Fibroblast of skin of right biceps (primary cell): ENCODE measurements at regions not wholly inside any gene's neighbourhood (a gene's known extent, or its start where the extent isn't known, plus 50 kb on each side); places are given as distances from the start of the nearest gene placed in this dataset.
"Not testable (repeated sequence)": the region's sequence is repeated elsewhere in the genome, so short reads cannot be mapped to it uniquely, and the experiment has no call there.

Experiments
- DNase-seq: peaks from one replicate; pipeline ENCODE4 v3.0.0-alpha.2; 2013

DNA sequence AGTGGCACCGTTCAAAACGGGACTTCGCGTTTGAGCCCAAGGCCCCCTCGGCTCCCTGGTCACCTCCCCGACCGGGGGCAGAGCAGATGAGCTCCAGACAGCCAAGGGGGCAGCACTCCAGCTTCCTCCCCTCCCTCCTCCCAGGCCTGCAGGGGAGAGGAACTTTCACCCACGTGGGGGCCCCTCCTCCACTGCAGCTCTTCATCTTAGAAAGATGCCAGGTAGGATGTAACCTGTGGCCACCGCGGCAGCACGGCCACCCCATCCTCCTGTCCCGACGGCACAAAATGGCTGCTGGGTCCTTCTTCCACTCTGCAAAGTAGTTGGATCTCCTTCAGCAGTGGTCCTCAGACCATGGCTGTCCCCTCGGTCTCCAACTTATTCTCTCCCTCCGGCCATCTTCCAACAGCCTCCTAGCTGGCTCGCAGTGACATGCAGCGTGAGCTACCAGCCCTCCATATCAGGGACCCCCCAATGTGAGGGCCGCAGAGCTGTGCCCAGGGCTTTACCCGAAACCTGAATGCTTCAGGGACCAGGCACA lies 94.5 kb upstream of the ID2 start:
- no peak for DNase-seq

DNA sequence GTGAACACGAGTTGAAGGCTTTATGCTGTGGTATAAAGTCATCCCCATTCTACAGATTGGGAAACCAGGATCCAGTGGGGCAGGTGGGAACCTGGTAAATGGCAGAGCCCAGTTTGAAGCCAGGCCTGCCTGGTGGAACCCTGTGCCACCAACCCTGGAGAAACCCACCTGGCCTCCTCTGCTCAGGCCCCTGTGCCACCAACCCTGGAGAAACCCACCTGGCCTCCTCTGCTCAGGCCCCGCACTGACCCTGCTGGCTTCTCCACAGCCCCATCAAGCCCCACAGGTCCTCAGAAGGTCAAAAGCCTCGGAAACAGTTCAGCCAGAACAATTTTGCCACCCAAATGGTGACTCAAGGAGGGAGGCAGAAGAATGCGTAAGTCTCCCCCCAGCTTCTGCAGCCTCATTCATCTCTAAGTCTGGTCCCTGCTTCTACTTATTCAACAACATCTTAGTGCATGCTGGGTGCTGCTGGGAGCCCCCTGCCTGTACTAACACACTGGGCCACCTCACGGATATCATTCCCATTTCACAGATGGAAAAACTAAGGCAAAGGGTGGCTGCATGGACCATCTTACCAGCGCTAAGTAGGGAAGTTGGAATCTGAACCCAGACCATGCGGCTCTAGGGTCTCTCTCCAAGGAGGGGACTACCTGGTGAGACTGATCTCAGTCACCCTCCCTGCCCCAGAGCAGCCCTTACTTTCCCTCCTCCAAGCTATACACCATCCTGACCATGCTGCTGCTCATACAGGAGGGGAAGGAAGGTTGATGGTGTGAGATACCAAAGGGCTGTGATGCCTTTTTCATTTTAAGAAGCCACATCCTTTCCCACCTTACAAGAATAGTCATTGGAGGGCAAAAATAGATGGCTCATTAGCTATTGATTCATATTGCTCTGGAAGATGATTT lies 93.7 kb upstream of the ID2 start:
- no peak for DNase-seq

DNA sequence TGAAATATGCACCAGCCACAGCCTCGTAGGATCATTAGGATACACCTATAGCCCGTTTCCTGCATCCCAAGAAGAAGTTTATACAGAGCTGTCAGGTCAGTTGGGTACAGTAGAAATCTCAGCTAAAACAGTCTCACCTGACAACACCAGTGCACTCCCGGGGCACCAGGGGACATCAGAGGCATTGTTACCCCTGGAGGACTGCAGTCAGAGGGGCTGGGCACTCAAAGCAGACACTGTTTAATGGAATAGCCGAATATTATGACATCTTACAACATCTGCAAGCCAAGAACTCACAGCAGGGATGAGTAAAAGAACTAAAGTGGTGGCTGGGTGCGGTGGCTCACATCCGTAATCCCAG lies 93.0 kb upstream of the ID2 start:
- DNase-seq = no peak

DNA sequence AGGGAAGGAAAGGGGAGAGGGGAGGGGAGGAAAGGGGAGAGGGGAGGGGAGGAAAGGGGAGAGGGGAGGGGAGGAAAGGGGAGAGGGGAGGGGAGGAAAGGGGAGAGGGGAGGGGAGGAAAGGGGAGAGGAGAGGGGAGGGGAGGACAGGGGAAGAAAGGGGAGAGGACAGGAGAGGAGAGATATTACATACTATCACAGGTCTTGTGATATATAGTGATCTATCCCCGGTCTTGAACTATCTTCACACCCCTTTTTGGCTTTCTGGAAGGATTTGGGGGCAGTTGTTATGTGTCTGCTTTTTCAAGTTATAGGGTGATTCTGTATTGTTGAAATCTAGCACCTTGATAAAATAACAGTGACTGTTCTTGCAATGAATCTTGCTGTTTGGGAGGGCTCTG lies 92.1 kb upstream of the ID2 start:
- DNase-seq = no peak

DNA sequence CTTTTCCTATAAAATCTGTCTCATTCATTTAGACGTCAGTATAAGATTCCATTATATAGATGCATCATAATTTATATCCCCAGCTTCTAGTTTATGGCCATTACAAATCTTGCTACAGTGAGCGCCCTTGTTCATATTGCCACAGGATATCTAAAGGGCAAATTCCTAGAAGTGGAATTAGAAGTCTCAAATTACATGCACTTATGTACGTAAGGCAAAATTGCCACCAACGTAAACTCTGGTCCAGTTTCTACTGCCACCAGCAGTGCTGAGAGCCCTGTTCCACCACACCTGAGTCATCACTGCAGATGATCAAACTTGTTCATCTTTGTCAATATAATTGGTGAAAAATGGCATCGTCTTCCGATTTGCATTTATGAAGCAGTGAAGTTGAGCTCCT lies 90.9 kb upstream of the ID2 start:
- DNase-seq = no peak

DNA sequence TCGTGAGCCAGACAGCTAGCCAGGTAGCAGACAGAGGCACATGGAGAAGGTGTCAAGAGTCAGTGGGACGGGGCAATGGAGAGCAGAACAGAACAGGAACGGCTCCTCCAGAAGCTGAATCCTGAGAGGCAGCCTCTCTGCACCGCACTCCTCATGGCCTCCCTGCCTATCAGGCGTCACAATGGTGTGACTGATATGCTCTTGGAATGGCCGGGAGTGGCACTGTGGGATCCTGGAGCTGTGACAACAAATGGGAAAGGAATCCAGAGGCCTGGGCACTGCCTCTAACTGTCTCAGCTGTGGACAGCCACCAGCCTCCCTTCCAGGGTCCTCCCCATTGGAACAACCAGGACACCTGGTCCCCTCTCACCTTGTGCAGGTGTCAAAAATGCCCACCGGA lies 89.1 kb upstream of the ID2 start:
- DNase-seq = no peak

DNA sequence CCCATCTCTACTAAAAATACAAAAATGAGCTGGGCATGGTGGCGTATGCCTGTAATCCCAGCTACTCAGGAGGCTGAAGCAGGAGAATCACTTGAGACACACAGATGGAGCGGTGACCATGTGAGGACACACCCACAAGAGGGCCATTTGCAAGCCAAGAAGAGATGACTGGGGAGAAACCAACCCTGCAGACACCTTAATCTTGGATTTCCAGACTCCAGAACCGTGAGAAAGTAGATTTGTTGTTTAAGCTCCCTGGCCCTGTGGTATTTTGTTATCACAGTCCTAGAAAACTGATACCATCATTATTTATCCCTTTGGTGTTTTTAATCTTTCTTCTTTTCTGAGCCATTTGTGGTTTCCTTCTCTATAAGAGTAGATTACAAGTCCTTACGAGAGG lies 88.6 kb upstream of the ID2 start:
- no peak for DNase-seq

DNA sequence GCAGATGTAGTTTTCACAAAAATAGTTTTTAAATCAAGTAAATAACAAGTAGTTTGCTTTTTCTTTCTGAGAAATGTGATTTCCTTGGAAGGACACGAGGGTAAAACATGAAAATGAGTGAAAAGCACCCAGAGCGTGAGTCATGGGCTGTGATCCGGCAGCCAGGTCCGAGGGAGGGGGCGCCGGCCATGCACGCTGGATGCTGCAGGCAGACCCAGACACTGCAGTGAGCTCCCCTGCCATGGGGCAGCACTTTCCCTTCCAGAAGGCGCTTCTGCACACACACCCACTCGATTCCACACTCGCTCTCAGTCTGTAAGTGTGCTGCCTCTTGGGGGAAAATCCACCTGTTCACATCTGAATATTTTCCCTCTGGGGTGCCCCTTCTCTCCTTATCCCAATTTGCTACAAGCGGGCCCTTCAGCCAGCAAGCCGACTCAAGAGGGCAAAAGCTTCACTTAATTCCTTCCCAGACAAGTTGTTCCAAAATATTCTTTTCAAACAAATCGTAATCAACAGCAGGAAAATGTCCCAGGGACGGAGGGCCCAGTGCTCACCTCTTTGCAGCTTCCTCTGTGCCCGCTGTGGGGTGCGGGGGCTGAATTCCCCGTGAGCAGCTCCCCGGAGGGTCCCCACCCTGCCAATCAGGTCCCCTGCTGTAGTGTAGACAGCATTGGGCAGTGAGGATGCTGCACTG lies 87.0 kb upstream of the ID2 start:
- no peak for DNase-seq

DNA sequence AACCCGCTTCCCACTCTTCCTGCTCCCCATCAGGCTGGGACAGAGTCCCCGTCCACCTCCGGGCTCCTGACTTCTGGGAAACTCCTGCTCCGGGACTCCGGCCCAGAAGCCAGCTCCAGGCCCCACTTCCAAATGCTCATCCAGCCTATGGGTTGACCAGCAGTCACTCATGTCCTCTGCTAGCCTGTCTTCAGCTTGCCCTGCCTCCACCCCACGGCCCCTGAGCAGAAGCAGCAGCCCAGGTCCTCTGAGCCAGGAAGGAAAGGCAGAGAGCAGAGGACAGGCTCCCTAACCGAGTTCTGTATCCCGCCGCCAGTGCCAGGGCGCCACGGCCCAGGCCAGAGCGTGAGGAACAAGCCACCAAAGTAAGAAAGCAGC lies 86.4 kb upstream of the ID2 start:
- DNase-seq = no peak

DNA sequence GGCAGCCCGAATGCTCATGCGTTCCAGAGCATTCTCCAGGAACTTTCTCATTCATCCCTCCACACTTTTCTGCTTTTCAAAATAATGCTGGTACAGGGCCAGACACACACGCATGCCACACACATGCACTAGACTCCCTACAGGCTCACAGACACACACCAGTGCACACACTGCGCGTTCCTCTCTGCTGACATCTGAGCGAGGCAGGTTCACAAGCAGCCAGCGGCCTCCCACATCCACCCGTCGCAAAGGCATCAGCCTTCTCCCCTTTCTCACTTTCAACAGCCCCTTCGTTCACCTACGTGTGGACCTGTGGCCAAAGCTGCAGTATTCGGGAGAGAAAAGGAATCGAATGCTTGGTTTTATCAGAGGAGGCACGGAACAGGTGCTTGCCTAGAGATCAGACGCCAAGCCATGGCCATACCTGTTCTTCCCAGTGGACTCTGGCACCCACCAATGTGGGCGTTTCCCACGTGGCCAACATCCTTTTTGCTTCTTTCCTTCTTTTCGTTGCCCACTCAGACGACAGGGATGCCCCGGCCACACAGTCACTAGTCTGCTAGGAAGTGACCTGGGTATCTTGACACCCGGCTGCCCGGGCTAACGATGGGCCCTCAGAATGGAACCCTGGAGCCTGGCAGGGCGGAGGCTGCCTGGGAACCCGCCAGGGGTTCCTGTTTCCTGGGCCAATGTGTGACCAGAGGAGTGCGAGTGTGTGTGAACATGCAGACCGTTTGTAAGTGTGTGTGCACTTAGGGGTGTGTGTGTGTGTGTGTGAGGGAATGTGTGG lies 85.8 kb upstream of the ID2 start:
- no peak for DNase-seq

DNA sequence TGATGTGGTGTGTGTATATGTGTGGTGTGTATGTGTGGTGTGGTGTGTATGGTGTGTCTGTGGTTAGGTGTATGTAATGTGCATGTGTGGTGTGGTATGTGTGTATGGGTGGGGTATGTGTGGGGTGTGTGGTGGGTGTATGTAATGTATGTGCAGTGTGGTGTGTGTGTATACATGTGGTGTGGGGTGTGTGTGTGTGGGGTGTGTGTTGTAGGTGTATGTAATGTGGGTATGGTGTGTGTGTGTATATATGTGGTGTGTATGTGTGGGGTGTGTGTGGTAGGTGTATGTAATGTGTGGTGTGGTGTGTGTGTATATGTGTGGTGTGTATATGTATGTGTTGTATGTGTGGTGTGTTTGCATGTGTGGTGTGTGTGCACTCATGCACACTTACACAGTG lies 84.8 kb upstream of the ID2 start:
- DNase-seq = no peak

DNA sequence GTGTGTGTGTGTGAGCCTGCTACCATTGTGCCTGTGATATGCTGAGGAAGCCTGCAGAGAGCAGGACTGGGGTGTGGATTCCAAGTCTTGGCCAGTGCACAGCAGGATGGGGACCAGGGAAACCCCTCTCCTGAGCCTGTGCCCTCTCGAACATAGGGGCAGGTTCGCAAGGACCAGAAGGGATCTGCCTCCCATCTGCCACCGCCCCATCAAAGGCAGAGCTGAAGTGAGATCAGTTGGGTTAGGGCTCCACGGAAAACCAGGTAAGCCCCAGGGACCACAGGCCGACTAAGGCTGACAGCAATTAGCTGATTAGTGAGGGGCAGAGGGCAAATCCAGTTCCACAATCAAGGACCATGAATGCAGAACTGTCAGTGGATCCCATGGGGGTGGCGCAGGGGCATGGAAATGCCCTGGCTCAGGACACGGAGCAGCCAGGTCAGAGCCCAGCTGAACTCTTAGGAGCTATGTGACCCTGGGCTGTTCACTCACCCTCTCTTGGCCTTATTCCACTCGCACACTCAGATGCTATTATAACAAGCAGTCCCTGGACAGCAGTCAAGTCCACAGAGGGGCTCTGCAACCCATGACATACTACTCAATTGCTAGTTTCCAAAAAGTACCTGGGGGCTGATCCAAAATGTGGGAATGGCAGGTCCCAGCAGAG lies 84.2 kb upstream of the ID2 start:
- no peak for DNase-seq

DNA sequence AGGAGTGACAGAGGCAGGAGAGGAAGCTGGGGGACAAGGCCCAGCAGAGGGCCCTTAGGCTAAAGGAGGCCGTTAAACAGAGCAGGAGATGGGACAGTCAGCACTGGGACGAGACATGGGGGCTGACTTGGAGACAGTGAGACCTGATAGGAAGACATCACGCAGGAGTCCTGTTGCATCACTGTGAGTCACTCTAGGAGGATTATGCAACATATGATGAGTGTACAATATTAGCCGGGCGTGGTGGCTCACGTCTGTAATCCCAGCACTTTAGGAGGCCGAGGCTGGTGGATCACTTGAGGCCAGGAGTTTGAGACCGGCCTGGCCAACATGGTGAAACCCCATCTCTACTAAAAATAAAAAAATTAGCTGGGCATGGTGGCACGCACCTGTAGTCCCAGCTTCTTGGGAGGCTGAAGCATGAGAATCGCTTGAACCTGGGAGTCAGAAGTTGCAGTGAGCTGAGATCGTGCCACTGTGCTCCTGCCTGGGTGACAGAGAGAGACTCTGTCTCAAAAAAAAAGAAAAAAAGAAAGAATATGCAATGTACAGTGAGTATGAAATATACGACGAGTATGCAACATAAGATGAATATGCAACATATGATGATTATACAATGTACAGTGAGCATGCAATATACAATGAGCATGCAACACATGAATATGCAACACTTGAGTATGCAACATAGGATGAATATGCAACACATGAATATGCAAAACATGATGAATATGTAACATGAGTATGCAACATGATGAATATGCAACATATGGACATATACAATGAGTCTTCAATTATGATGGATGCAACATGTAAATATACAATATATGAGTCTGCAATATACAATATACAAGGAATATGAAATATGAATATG lies 83.3 kb upstream of the ID2 start:
- peak; percentile 97 for DNase-seq

DNA sequence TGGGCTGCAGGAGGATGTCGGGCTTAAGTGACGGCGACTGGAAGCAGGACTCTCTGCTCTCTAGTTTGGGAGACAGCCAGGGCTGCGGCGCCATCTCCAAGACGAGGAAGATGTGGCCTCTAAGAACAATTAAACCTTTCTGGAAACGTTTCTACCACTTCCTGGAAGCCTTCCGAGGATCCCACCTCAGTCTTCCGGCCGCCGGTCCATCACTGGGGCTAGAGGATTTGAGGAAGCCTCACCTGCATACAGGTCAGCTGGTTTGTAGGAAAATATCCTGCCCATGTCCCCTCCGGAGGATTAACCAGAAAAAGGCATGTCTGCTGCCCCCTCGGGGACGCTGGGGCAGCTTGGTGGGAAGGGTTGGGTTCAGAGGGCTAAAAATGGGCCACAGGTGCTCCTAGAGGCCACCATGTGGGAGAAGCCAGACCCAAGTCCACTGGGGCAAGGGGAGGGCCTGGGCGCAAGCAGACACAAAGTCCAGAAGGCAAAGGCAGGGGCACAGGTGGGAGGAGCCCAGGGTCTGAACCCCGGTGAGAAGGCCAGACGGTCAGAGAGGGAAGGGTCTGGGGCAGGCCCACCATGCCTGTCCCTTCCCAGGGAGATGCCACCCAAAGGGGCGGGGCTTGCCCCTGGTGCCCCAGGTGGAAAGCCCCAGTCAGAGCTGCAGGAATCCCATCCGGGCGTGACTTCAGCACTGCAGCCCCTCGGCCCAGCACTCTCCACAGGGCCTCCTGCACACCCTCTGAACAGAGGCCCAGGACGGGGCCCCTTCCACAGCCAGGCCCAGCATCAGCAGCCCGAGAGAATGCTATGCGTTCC lies 82.2 kb upstream of the ID2 start:
- no peak for DNase-seq

DNA sequence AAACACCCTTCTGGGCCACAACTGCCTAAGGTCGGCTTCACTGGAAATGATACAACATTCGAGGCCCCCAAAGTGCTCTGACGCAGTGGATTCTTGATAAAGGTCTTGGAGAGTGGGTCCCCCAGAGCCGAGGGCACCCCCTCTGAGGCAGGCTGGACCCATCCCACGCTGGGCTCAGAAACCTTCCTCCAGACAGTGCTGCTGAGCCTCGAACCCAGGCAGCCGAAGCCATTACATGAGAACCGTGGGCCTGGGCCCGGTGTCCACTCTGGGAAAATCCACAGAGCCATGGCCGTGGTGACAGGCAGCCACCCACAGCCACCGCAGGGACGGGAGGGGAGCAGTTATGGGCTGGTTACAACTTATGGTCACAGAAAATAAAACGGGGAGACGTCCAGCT lies 81.4 kb upstream of the ID2 start:
- no peak for DNase-seq

DNA sequence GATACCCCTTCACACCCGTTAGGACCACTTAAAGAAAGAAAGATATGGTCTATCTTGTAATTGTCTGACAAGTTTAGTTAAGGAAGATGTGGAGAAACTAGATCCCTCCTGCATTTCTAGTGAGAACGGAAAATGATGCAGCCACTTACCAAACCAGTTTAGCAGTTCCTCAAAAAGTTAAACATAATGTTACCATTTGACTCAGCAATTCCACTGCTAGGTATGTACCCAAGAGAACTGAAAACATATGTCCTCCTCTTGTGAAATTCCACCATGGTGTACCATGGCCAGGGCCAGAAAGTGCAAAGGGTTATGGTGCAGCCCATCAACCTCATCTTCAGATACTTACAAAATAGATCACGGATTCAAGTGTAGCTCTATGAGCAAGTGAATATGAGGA lies 79.0 kb upstream of the ID2 start:
- DNase-seq = no peak

DNA sequence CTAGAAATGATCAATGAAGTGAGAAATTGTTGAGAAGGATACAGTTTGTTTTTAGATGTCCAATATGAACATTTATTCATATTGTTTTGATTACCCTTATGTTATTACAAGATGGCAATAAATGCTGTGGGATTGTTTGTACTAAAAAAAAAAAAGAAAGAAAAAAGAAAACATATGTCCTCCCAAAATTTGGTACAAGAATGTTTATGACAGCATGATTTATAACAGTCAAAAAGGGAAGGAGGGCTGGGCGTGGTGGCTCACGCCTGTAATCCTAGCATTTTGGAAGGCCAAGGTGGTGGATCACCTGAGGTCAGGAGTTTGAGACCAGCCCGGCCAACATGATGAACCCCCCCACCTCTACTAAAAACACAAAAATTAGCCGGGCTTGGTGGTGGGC lies 78.5 kb upstream of the ID2 start:
- not testable (repeated sequence) for DNase-seq

DNA sequence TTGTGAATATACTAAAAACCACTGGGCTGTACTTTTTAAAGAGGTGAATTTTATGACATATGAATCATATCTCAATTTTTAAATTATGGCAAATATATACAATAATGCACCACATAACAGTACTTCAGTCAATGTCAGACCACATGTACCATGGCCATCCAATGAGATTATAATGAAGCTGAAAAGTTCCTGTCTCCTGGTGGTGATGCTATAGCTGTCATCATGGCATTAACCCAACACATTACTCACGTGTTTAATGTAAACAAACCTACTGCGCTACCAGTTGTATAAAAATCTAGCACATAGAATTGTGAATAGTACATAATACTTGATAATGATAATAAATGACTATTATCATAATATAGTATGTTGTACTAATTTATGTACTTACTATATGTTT lies 77.6 kb upstream of the ID2 start:
- peak; percentile 55 for DNase-seq

DNA sequence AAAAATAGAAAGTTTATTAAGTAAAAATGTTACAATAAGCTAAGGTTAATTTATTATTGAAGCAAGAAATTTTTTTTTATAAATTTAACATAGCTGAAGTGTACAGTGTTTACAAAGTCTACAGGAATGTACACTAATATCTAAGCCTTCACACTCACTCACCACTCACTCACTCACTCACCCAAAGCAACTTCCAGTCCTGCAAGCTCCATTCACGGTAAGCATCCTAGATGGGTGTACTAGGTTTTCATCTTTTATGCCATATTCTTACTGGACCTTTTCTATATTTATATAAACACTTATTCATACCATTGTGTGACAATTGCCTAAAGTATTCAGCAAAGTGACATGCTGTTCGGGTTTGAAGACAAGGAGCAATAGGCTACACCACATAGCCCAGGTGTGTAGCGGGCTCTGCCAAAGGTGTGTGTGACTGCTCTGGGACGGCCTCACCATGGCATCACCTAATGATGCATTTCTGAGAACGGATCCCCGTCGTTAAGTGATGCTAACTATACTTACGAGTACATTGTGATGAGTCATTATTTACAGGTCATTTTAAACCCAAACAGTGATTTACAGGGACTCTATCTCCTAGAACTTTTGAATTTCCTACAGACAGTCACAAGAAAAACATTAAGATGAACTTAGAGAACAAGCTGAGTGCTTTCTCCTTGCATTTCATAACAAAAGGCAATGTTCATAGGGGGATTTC lies 76.3 kb upstream of the ID2 start:
- DNase-seq = peak; percentile 59

DNA sequence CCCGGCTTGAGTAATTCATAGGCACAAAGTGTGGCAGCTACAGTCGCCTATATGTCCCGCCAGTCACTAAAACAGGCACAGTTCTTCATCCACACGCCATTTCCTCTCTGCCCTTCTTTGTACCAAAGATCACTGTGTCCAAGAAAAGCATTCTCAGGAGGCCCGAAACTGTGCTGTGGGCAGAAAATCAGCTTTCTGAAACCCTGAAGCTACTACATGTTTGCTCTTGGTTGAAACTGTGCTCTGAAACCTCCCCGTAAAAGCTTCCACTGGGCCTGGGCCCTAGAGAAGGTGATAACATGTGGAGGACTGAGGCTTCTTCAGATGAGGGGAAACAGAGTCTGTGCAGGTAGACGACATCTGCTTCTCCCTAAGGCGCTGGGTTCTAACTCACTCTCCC lies 75.6 kb upstream of the ID2 start:
- DNase-seq = no peak
